ENCODE measurements at regions not wholly inside any gene's neighbourhood (a gene's known extent, or its start where the extent isn't known, plus 50 kb on each side); places are given as distances from the start of the nearest gene placed in this dataset.

DNA sequence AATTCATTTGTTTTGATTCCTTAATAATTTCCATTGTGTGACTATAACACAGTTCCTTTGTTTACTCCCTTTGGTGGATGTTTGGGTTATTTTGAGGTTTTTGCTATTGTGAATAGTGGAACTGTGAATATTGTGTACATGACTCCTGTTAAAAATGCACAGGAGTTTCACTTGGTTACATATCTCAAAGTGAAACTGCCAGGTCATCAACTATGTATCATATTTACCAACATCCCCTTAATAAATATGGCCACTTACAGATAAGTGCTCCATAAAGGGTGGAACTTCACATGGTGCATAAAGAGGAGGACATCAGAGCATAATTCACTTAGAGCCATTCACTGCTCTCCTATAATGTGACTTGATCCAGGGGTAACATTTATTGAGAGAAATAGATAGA is 328.9 kb downstream of the SEC23A start:
- DNase-seq (ENCODE audit: low read depth in 2 of 2): no peak

DNA sequence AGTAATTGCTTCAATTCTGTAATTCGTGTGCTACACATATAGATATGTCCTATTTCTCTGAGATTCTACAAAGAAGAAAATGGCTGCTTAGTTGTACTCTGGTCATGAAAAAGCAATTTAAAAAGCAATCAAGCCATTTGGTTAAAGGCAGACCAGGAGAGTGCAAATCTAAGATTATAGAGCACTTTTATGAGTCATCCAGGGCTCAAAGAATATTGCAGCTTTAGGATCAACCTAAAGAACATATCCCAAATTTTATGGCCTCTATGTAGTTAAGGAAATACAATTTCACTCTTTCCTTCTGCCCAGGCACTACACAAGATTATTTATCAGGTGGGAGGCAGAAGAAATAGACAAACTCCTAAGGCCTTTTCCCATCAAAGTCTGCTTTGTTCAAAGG is 332.8 kb downstream of the SEC23A start:
- DNase-seq (ENCODE audit: low read depth in 2 of 2): no peak

DNA sequence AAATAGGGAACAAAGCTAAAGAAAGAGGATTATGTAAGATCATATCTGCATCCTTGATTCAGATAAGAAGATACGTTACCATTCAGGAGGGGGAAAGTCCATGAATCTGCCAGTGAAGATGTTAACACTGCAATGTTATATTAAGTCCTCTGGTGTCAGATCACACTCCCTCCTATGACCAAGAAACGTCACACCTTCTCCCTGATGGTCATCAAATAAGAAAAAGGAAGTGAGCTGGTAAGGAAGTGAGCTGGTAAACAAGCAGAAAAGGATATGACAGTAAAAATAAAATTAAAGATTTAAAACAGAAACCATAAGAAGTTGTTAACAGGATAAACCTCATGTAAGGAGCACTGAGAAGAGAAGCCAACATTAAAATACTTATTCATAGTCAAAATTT is 340.2 kb downstream of the SEC23A start:
- no peak for DNase-seq (ENCODE audit: low read depth in 2 of 2)

DNA sequence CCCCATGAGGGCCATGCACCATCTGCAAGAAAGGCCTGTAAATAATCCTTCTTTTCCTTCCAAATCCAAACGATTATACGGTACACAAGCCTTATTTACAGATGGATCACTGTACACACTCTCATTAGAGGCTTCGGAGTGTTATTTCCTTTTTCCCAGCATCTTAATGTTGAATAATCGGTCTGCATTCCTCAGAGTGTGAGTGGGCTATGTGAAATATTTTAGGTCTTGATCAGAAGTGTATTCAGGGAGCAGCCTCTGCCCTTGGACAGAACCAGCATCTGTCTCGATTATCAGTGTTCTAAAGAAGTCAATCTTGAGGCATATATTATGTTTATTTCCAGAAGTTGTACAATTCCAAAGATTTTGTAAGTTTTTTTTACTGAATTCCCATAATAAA is 340.6 kb downstream of the SEC23A start:
- DNase-seq (ENCODE audit: low read depth in 2 of 2): no peak

- DNase-seq (ENCODE audit: low read depth in 2 of 2): no peak
Observed at GRCh38 chr14:38761033-38761432, 342.0 kb downstream of the SEC23A start.

- no peak for DNase-seq (ENCODE audit: low read depth in 2 of 2)
Observed at GRCh38 chr14:38758661-38759060, 344.4 kb downstream of the SEC23A start.

GRCh38 chr14:38755036-38755435 is 348.0 kb downstream of the SEC23A start:
- DNase-seq (ENCODE audit: low read depth in 2 of 2): no peak

- no peak for DNase-seq (ENCODE audit: low read depth in 2 of 2)
Observed at GRCh38 chr14:38752750-38753149, 350.3 kb downstream of the SEC23A start.

DNA sequence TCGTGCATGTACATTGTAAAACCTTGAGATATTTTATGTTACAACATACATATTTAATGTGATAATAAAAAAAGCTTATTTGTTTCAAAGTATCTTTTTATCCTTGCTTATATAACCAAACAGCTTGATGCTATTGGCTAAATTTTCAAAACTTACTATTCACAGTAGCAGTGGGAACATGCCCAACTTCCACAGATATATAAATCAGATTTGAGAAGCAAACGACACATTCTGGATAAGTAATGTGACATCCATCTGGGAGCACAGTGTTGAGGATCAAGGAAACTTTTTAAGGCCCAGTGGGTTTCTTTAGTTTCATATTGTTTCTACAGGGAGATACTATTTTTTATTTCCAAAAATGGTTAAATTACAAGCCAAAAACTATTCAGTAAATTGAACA is 350.7 kb downstream of the SEC23A start:
- DNase-seq (ENCODE audit: low read depth in 2 of 2): no peak

DNA sequence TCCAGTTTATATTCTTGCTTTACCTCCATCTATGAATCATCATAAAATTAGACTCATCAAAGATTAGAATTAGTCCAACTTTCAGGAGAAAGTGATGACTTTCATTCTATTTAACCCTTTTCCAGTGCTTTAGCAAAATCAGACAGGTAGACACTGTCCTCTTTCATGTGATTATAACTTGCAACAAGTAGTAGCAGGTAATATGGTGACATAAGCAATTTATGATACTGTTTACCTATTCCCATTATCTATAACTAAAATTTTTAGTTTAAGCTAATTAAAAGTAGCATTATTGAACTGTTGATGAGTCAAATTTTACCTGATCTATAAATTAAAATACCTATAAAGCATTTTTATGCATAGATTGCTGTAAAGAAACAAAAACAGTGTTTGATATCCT is 351.6 kb downstream of the SEC23A start:
- DNase-seq (ENCODE audit: low read depth in 2 of 2): no peak

DNA sequence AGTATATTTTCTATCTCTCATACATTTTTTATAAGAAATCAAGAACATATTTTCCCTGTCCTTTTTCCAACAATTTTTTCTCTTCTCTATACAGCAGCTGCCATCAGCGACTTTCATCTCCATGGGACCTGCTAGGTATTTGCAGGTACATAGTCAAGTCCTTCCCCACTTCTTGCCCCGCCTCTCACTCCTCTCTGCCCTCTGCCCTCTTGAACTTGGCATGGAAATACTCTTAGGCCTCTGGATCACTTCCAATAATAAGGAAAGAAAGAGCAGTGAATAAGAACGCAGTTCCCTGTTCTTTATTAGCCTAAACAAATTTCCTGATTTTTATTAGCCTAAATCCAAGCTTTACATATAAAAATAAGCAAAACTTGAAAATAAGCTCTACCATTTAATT is 353.1 kb downstream of the SEC23A start:
- DNase-seq (ENCODE audit: low read depth in 2 of 2): no peak

DNA sequence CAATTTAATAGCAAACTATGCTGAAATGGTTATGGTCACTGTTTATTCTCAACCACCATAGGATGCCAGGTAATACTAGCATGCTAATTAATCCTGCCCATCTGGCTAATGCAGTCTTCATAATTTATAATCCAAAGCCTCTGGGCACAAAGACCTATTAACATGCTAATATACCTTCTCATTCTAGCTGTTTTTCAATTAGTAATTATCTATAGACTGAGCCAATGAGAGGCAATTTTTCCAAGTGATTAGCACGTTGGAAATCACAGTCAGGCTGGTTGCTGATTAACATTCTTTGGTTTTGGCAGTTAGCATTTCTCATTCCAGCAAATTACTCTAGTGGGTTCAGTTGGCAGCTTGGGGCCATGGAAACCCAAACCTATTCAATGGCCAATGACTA is 357.2 kb downstream of the SEC23A start:
- DNase-seq (ENCODE audit: low read depth in 2 of 2): no peak

DNA sequence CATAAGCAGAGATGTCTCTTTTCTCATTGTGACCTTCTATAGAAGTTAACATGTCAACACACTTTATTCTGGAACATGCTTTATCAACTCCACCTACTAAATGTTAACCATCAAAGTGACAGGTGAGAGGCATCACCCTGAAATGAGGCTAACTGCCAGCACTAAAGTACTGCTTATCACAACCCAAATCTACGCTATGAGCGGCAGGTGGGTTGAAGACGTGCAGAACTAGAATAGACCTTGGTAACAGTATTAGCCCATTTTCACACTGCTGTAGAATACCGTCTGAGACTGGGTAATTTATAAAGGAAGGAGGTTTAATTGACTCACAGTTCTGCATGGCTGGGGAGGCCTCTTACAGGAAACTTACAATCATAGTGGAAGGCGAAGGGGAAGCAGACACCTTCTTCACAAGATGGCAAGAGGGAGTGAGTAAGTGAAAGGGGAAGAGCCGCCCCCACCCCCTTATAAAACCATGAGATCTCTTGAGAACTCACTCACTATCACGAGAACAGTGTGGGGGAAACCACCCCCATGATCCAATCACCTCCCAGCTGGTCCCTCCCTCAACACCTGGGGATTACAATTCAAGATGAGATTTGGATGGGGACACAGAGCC is 359.0 kb downstream of the SEC23A start:
- DNase-seq (ENCODE audit: low read depth in 2 of 2): no peak

GRCh38 chr14:38737686-38738407 is 365.2 kb downstream of the SEC23A start:
- DNase-seq (ENCODE audit: low read depth in 2 of 2): no peak

GRCh38 chr14:38735005-38735404 is 368.0 kb downstream of the SEC23A start:
- no peak for DNase-seq (ENCODE audit: low read depth in 2 of 2)

DNA sequence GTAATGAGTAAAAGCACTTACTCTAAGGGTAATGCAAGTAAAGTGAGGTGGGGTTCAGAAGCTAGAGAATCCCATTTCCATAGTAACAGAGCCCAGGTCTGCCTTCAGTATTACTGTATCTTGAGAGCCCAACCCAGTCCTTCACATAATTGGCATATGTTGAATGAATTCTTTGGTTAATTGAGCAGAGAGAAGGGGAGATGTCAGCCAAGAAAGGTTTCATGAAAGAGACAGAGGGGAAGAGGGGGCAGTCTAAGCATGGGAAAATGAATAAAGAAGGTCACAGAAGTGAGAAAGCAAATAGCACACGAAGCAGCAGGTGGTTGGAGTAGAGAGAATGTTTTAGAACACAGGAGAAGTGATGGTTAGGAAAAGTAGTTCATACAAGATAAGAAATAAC is 371.1 kb downstream of the SEC23A start:
- no peak for DNase-seq (ENCODE audit: low read depth in 2 of 2)

GRCh38 chr14:38730420-38730819 is 372.6 kb downstream of the SEC23A start:
- DNase-seq (ENCODE audit: low read depth in 2 of 2): no peak

GRCh38 chr14:38727731-38728130 is 375.3 kb downstream of the SEC23A start:
- no peak for DNase-seq (ENCODE audit: low read depth in 2 of 2)

DNA sequence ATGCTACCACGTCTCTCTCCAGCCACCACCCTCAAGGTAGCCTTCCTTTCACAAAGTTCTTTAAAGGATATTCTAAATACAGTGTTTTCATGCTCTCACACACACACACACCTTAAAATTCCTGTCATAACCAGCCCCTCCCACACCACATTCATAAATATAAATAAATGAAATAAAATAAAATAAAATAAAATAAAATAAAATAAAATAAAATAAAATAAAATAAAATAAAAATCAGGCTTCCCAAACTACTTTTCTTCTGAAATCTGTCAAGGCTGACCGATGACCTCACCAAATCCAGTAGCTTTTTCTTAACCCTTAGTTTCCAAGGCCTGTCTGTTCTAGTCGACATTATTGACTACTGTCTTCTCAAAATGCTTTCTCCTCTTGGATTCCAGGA is 378.4 kb downstream of the SEC23A start:
- DNase-seq (ENCODE audit: low read depth in 2 of 2): no peak

GRCh38 chr14:38723959-38724358 is 379.1 kb downstream of the SEC23A start:
- no peak for DNase-seq (ENCODE audit: low read depth in 2 of 2)

DNA sequence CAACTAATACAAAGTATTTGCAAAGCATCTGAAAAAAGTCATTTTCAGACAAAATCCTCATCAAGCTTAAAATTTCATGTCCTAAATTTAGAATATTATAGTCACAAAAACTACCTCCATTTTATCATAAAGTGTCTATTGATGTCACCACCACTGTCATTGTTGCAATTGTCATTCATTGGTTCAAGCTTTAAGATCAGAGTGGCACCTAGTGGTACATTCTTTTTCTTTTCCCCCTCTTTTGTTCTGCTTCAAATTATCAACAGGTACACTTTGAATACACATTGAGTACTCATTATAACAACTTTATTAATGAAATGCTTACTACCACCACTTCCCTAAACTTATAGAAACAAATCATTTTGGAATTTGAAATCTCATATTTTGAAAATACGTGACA is 379.8 kb downstream of the SEC23A start:
- no peak for DNase-seq (ENCODE audit: low read depth in 2 of 2)

DNA sequence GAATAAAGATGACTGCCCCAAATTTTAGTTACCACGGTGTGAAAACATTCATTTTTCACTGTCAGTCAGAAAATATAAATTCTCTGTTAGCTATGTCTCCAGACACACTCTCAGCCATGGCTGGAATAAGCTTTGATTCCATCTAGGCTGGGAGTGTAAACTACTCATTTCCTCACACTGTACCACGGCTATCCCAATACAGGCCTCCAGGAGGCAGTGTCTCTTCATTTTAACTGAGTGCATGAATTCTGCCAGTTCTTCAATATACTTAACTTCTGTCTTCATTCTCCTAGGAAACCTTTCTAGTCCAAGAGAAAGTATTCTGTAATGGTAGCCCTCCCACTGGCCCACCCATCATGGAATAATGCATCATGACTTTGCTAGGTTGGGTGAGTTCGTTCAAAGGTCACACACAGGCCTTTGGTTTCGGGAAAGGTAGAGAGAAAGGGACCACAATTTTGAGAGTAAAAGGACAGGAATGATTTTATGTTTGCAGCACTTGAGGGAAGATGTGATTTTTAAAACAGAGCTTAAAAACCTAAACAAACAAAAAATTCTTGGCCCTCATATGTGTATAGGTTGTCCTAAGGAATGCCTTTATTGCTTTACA is 381.1 kb downstream of the SEC23A start:
- DNase-seq (ENCODE audit: low read depth in 2 of 2): no peak

DNA sequence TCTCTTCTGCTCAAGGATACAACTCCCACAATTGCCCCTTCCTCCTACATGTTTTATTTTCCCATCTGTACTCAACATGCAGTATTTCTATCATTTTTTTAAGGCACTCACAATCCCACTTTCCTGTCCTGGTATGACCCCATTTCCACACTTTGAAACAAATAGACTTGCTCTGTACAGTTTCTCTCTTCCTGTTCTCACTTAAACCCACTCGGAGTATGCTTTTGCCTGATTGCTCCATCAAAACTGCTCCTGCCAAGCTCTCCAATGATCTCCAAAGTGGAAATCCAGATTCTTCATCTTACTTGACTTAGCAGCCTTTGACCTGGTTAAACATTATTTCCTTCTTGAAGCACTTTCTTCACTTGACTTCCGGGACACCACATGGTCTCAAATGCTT is 384.5 kb downstream of the SEC23A start:
- DNase-seq (ENCODE audit: low read depth in 2 of 2): no peak
